Lower leg skin (tissue), 4 donors: ENCODE measurements at regions not wholly inside any gene's neighbourhood (a gene's known extent, or its start where the extent isn't known, plus 50 kb on each side); places are given as distances from the start of the nearest gene placed in this dataset.

Source experiments
- DNase-seq, 2 donors: peaks; one replicate each; pipeline ENCODE4 v3.0.0-alpha.2; 2019; ENCODE audit warnings: low spot score in 2 of 2
- H3K4me3 ChIP-seq: fragments of 200-600 bp; sonication (generic); 2 replicates; pipeline ENCODE4 v1.5.1; 2017; ENCODE audit warnings: mild to moderate bottlenecking, low read depth; ENCODE audit not compliant: poor library complexity, severe bottlenecking
- POLR2A ChIP-seq, 2 donors: fragments of 450-650 bp; IDR thresholded peaks; one replicate each; pipeline ENCODE4 v1.6.1; 2016 to 2017; ENCODE audit warnings: antibody characterized with exemption in 2 of 2, mild to moderate bottlenecking in 1 of 2, moderate library complexity in 1 of 2
- WGBS, 2 donors: methylation state at CpG; one replicate each; pipeline ENCODE4 v1.1.5; 2018; 5-methylcytosine and 5-hydroxymethylcytosine counted together
- intact Hi-C: fragments of 100-400 bp; cut with DNase I; formaldehyde crosslinking; loops from one replicate; pipeline ENCODE4 v1.15.0; 2023; ENCODE audit warnings: low total_unique reads
- TF ChIP-seq, protein P1 (sequence below), 3 donors: fragments of 450-650 bp; IDR thresholded peaks; one replicate each; pipeline ENCODE4 v1.5.1; 2016; ENCODE audit warnings: antibody characterized with exemption in 3 of 3, mild to moderate bottlenecking in 3 of 3, moderate library complexity in 2 of 3

DNA sequence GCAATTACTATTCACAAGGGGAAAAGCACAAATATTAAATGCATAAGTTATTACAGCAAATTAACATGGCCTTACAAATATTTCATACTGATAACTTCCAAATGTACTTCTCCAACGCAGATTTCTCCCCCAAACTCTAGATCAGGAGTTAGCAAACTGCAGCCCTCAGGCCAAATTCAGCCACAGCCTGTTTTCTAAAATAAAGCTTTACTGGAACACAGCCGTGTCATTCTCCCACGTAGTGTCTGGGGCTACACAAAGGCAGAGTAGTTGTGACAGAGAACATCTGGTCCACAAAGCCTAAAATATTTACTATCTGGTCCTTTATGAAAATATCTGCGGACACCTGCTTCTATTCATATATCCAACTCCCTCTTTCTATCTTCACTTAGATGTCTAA is 151.8 kb upstream of the AHR start:
- no peak for DNase-seq
- no peak overlapping the region for H3K4me3 ChIP-seq
- WGBS, 2 donors, result 79 to 82% methylated on average over 4 of the region's 4 CpGs
- intact Hi-C loops, result no loop called here
- TF ChIP-seq, protein P1, sequence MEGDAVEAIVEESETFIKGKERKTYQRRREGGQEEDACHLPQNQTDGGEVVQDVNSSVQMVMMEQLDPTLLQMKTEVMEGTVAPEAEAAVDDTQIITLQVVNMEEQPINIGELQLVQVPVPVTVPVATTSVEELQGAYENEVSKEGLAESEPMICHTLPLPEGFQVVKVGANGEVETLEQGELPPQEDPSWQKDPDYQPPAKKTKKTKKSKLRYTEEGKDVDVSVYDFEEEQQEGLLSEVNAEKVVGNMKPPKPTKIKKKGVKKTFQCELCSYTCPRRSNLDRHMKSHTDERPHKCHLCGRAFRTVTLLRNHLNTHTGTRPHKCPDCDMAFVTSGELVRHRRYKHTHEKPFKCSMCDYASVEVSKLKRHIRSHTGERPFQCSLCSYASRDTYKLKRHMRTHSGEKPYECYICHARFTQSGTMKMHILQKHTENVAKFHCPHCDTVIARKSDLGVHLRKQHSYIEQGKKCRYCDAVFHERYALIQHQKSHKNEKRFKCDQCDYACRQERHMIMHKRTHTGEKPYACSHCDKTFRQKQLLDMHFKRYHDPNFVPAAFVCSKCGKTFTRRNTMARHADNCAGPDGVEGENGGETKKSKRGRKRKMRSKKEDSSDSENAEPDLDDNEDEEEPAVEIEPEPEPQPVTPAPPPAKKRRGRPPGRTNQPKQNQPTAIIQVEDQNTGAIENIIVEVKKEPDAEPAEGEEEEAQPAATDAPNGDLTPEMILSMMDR (IDR thresholded peaks at IDR 0.05), result no peak
- no peak for TF ChIP-seq POLR2A (IDR thresholded peaks at IDR 0.05)

DNA sequence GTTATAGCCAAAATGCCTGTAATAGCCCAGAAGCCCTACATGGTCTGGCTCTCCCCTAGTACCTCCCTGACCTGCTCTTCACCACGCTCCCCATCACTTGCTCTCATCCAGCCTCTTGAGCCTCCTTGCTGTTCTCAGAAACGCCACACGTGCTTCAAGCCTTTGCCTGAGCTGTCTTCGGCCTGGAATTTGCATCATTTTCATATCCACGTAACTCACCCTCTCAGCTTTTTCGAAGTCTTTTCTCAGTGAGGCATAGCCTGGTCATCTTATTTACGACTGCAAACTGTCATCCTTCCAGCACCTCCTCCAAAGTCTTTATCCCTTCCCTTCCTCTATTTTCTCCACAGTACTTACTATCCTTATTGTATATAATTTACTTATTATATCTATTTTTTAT is 151.0 kb upstream of the AHR start:
- intact Hi-C loops, result no loop called here
- 96 to 98% methylated on average over 7 of the region's 7 CpGs for WGBS, 2 donors
- TF ChIP-seq, protein P1 (IDR thresholded peaks at IDR 0.05), result no peak
- no peak for TF ChIP-seq POLR2A (IDR thresholded peaks at IDR 0.05)

DNA sequence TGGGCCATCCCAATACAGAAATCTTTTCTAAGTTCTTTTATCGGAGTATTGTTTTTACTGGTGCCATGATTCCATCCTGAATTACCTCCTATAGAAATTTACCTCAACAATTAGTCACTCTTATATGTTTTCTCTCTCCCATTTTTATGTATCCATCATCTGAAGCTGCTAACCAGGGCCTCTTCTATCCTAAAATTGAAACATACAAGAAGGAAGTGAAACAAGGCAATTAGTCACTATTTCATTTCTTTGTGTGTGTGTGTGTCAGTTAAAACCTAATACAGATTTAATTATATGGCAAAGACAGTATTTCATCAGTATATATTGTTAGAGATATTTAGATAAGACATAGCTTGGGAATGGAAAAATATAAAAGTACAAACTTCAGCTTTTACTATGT is 148.4 kb upstream of the AHR start:
- H3K4me3 ChIP-seq, result no peak overlapping the region
- intact Hi-C loops, result no loop called here
- TF ChIP-seq, protein P1 (IDR thresholded peaks at IDR 0.05), result no peak
- TF ChIP-seq POLR2A (IDR thresholded peaks at IDR 0.05), result no peak
- DNase-seq, result no peak
- 90 to 93% methylated on average over 1 of the region's 1 CpG for WGBS, 2 donors

More for the DNA sequence above, 151.0 kb upstream of the AHR start:
- H3K4me3 ChIP-seq, result no peak overlapping the region
- DNase-seq, result no peak

DNA sequence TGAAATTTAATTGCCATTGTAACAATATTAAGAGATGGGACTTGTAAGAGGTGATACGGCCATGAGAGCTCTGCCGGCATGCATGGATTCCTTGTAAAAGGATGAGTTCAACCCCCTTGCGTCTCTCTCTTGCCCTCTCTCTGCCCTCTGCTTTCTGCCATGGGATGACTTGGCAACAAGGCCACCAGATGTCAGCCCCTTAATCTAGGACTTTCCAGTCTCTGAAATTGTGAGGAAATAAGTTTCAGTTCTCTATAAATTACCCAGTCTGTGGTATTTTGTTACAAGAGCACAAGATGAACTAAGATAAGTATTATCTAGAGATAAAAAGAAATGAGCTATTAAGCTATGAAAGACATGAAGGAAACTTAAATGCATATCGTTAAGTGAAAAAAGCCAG is 145.7 kb upstream of the AHR start:
- WGBS, 2 donors, result 81 to 82% methylated on average over 4 of the region's 4 CpGs
- no peak overlapping the region for H3K4me3 ChIP-seq
- no peak for DNase-seq
- intact Hi-C loops, result no loop called here
- no peak for TF ChIP-seq POLR2A (IDR thresholded peaks at IDR 0.05)
- TF ChIP-seq, protein P1 (IDR thresholded peaks at IDR 0.05), result no peak

DNA sequence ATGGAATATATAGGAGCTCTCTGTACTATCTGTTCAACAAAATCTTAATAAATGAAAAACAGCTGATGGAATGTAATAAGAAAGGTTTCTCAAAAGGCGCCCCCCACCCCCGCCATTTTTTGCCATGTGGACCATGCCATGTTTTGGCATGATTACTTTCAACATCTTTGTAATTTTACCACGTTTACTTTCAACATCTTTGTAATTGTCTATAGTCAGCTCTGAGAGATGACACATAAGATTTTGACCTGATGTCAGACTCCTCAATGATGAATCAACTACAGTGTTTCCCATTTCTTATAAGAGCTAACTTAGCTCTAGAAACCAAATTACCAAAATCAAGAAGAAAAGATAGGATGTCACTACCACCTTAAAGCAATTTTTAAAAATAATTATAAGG is 144.9 kb upstream of the AHR start:
- no peak for DNase-seq
- H3K4me3 ChIP-seq, result no peak overlapping the region
- no peak for TF ChIP-seq POLR2A (IDR thresholded peaks at IDR 0.05)
- TF ChIP-seq, protein P1 (IDR thresholded peaks at IDR 0.05), result no peak
- intact Hi-C loops, result no loop called here
- 84 to 86% methylated on average over 3 of the region's 3 CpGs for WGBS, 2 donors

DNA sequence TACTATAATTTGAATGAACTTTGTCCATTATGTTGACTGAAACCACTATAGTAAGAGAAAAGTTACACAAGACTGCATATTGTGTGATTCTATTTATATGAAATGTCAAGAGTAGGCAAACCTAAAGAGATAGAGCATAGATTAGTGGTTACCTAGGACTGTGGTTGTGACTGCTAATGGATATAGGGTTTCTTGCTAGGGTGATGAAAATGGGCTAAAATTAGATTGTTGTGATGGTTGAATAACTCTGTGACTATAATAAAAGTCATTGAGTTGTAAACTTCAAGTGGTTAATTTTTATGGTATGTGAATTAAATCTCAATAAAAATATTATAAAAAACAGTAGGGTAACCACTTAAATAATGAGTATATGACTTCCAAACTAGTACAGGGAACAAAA is 142.9 kb upstream of the AHR start:
- no peak overlapping the region for H3K4me3 ChIP-seq
- no peak for DNase-seq
- intact Hi-C loops, result no loop called here
- TF ChIP-seq POLR2A (IDR thresholded peaks at IDR 0.05), result no peak
- TF ChIP-seq, protein P1 (IDR thresholded peaks at IDR 0.05), result no peak
